ENCODE measurements at regions not wholly inside any gene's neighbourhood (a gene's known extent, or its start where the extent isn't known, plus 50 kb on each side); places are given as distances from the start of the nearest gene placed in this dataset.

DNA sequence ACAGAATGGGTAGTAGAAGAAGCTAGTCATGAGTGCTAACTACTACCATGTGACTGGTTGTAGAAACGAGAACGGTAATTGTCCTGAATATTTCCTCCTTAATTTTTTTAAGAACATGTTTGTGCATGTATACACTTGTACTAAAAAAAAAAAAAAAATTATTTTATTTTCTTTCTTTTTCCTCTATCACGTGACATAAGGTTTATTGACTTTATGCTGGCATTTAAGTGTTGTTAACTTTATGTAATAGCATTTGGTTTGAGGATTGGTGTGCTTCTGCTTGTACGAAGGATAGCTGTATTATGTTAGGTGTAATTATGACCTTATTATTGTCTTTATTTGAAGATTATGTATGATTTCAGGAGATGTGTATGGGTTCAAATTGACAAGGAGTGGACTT is 349.1 kb upstream of the PTPRD start:
- no peak for DNase-seq (ENCODE audit: low read depth in 3 of 3, low spot score in 2 of 3)

GRCh38 chr9:10983251-10983650 is 370.4 kb upstream of the PTPRD start:
- no peak for DNase-seq (ENCODE audit: low read depth in 3 of 3, low spot score in 2 of 3)

DNA sequence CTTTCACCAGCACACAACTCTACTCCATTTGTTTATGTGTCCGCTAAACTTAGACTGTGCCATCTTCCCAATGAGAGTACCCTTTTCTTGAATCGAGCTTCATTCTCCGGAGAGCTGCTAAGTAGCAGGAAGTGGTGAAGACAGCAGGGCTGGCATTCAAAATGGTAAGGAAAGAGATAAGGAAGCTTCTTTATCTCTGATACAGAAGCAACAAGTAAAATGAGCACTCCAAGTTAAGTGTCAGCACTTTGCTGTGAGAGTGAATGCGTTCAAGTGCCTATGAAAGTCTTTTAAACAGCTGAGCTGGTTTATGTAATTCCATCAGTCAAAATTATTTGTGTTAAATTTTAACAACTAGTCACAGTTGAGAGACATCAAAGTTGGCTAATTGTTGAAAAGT is 386.8 kb upstream of the PTPRD start:
- DNase-seq (ENCODE audit: low read depth in 3 of 3, low spot score in 2 of 3), result no peak

GRCh38 chr9:11001546-11001945 is 388.7 kb upstream of the PTPRD start:
- DNase-seq (ENCODE audit: low read depth in 3 of 3, low spot score in 2 of 3), result no peak

- DNase-seq (ENCODE audit: low read depth in 3 of 3, low spot score in 2 of 3), result no peak
Observed at GRCh38 chr9:11002705-11003104, 389.9 kb upstream of the PTPRD start.

- no peak for DNase-seq (ENCODE audit: low read depth in 3 of 3, low spot score in 2 of 3)
Observed at GRCh38 chr9:11003836-11004235, 391.0 kb upstream of the PTPRD start.

GRCh38 chr9:11011696-11012095 is 398.9 kb upstream of the PTPRD start:
- no peak for DNase-seq (ENCODE audit: low read depth in 3 of 3, low spot score in 2 of 3)

GRCh38 chr9:11016081-11016480 is 403.3 kb upstream of the PTPRD start:
- no peak for DNase-seq (ENCODE audit: low read depth in 3 of 3, low spot score in 2 of 3)

DNA sequence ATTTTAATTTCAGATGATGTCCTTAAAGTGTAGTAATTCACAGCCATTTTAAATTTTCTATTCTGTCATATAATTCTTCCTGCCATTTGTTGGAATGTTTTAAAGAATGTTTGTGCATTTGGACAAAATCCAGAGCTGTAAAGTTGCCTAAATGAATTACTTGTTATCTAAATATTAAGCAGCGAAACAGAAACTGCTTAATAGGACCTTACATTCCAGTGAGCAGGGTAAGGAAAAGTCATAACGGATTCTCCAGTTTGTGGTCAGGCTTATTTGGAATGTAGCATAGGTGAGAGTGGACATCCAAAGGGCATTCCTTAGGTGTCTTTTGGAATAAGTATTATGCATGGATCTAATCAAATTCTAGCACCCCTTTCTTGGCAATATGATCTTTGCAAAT is 410.4 kb upstream of the PTPRD start:
- no peak for DNase-seq (ENCODE audit: low read depth in 3 of 3, low spot score in 2 of 3)

GRCh38 chr9:11025775-11026174 is 413.0 kb upstream of the PTPRD start:
- no peak for DNase-seq (ENCODE audit: low read depth in 3 of 3, low spot score in 2 of 3)

- no peak for DNase-seq (ENCODE audit: low read depth in 3 of 3, low spot score in 2 of 3)
Observed at GRCh38 chr9:11038366-11038765, 425.6 kb upstream of the PTPRD start.

- DNase-seq (ENCODE audit: low read depth in 3 of 3, low spot score in 2 of 3), result no peak
Observed at GRCh38 chr9:11039006-11039405, 426.2 kb upstream of the PTPRD start.

GRCh38 chr9:11045589-11045988 is 432.8 kb upstream of the PTPRD start:
- DNase-seq (ENCODE audit: low read depth in 3 of 3, low spot score in 2 of 3), result no peak

DNA sequence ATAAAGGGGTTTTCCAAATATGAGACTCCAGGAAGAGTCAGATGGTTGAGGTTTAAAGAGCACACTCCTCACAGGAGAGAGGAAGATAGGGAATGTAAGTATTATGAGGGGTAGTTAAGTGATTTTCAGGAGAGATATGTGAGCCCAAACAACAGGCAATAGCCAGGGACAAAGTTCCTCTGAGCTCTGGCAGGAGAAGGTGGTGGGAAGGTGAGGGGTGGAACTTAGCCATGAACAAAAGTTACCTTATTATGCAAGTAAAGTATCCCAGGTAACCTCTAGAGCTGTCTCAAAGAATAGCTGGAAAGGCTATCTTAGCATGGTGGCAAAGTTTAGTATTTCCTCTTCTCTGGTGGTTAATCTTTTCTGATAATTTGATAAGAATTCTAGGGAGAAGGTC is 450.5 kb upstream of the PTPRD start:
- no peak for DNase-seq (ENCODE audit: low read depth in 3 of 3, low spot score in 2 of 3)

DNA sequence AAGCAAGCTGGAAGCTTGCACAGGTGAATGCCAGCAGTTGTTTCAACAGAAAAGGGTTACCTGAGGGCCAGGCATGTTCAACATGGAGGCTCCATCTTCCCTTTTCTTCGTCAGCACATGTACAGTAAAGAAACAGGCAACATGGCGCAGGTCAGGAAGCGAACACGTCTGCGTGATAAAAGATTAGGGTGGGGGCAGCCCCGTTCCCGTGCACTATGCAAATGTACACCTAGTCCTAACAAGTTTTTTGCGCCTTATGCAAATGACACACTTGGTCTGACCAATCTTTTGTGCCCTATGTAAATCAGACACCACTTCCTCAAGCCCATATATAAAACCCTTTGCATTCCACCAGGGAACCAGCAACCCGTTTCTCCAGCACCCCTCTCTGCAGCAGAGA is 452.1 kb upstream of the PTPRD start:
- DNase-seq (ENCODE audit: low read depth in 3 of 3, low spot score in 2 of 3), result no peak

DNA sequence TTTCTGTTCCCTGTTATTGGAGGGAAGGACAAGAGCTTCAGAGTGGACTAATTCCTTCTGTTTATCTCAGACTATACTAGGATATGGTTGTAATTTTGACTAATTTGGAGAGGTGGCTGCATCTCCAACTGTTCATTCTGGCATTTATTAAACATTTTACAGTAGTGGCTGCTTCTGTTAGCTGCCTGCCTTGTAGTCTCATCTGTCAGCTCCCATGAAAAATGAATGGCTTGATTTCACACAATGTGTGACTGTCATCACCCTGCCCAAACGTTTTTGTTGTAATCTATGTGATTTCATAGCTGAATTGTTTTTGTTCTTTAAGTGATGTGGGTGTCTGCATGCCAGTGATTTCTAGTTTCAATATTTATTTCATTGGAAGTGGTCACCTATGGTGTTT is 459.4 kb upstream of the PTPRD start:
- DNase-seq (ENCODE audit: low read depth in 3 of 3, low spot score in 2 of 3), result no peak

DNA sequence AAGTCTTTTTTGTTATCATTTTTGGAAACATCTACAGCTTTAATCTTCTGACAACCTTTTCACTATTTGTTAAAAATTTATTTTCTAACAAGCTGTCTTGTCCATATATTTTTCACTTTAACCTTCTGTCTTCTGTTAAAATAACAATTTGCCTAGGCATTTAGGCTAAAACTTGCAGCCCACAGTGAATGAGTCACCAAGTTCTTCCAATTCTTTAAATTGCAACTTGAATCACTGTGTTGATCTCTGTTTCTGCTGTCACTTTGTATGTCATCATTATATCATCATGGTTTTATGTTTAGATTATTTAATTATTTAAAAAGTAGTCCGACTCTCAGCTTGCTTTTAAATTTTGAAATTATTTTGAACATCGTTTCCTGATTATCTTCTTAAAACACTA is 473.8 kb upstream of the PTPRD start:
- DNase-seq (ENCODE audit: low read depth in 3 of 3, low spot score in 2 of 3), result no peak

DNA sequence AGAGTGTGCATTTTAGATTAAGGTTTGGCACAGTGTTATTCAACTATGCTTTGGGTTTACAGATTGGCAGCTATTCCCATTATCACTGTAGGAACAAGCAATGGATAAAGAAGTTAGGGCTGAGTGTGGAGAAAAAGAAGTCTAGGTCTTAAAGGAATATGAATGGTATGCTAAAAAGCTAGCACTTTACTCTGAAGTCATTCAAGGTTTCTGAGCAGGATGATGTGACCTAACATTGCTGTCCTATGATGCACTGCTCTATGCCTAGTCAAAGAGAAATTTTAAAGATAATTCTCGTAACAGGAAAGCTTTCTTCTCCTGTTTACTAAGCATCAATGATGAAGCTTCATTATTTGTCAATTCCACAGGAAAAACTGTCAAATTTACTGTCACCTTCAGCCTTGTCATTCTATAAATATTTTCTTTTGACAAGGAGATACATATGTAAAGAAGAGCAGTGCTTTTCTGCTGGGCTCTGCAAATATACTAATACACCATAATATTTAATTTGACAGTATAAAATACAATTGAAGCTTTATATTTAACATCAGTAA is 476.1 kb upstream of the PTPRD start:
- DNase-seq (ENCODE audit: low read depth in 3 of 3, low spot score in 2 of 3), result no peak

GRCh38 chr9:11092974-11093373 is 480.2 kb upstream of the PTPRD start:
- no peak for DNase-seq (ENCODE audit: low read depth in 3 of 3, low spot score in 2 of 3)

DNA sequence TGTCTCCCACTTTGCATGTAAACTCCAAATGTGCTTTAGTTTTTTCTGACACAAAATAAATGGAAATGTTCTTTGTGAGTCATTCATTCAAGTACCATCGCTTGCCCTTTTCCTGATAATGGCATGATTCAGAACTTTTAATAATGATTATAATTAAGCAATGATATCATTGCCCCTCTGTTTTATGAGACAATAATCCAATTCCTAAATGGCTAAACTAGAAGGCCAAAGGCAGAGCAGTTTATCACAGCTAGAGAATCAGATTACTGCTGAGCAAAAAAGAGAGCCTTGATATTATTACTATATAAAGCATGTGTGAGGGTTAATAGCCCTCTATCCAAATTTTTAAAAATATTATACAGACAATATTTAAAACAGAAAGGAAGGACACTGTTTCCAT is 484.2 kb upstream of the PTPRD start:
- DNase-seq (ENCODE audit: low read depth in 3 of 3, low spot score in 2 of 3), result no peak

DNA sequence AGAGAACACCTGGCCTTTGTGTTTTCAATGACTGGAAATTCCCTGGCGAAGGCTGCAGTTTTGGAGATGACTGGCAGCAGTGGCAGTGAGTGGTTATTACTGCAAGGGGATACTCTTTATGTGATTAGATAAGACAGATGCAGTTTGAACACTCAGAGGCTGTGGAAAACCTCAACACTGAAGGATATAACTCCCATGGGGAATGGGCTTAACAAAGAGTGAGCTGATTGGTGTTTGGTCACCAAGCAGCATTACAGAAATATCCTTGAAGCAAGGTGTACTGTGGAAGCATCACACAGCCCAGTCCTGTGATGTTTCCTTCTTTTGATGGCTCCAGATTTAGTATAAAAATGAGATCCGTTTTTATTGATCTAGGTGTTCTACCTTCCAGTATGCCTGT is 490.7 kb upstream of the PTPRD start:
- DNase-seq (ENCODE audit: low read depth in 3 of 3, low spot score in 2 of 3), result no peak

DNA sequence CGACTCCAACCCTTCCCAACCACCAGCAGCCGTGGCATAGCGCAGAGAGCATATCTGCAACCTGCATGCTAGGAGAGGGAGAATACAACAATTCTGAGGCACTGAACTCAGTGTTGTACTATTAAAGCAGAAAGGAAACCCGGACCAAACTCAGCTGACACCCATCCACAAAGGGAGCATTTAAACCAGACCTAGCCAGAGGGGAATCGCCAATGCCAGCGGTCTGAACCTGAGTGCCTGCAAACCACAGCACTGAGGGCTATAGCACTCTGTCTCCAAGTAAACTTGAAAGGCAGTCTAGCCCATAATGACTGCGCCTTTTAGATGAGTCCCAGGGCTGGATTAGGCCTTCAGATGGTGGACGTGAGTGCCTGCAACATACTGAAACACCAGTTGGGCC is 494.4 kb upstream of the PTPRD start:
- DNase-seq (ENCODE audit: low read depth in 3 of 3, low spot score in 2 of 3), result no peak

- no peak for DNase-seq (ENCODE audit: low read depth in 3 of 3, low spot score in 2 of 3)
Observed at GRCh38 chr9:11128156-11128555, 515.4 kb upstream of the PTPRD start.

GRCh38 chr9:11135851-11136250 is 523.0 kb upstream of the PTPRD start:
- DNase-seq (ENCODE audit: low read depth in 3 of 3, low spot score in 2 of 3), result no peak

Measured in right renal cortex interstitium (tissue), 3 donors.